CD4-positive, alpha-beta T cell treated with Interleukin-17A for 1 hour (primary cell): ENCODE measurements at regions not wholly inside any gene's neighbourhood (a gene's known extent, or its start where the extent isn't known, plus 50 kb on each side); places are given as distances from the start of the nearest gene placed in this dataset.
"Not testable (repeated sequence)": the region's sequence is repeated elsewhere in the genome, so short reads cannot be mapped to it uniquely, and the experiment has no call there.

Experiments
- DNase-seq: peaks from one replicate; pipeline ENCODE4 v3.0.0-alpha.2; 2020

DNA sequence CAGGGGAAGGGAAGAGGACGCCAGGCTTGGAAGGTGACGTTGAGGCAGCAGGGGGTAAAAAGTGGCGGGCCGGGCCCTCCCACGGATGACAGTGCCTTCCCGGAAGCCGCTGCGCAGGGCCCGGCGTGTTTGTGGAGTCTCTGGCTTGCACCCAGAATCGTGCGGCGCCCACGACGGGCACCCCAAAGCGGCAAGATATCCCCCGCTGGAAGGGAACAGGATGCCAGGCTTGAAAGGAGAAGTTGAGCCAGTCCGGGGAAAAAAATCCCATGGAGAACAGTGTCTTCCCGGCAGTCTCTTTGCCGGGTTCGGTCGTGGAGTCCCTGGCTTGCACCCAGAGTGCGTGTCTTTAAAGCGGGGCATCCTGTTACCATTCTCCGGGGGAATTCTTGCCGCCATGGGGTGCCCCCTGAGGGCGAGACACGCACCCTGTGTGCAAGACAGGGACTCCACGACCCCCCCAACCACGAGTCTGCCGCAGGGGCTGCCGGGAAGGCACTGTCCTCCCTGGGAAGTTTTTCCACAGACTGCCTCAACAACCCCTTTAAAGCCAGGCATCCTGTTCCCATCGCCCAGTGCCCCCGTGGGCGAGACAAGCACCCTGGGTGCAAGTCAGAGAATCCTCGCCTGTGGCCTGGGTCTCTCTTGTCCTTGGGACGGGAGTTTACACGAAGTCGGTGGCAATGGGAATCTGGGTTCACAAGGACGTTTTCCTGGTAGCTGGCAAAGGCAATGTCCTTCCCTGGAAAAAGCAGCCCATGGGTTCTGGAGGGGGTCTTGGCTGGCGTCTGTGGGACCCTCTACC lies 156.1 kb upstream of the ALG10B start:
- DNase-seq, result no peak

DNA sequence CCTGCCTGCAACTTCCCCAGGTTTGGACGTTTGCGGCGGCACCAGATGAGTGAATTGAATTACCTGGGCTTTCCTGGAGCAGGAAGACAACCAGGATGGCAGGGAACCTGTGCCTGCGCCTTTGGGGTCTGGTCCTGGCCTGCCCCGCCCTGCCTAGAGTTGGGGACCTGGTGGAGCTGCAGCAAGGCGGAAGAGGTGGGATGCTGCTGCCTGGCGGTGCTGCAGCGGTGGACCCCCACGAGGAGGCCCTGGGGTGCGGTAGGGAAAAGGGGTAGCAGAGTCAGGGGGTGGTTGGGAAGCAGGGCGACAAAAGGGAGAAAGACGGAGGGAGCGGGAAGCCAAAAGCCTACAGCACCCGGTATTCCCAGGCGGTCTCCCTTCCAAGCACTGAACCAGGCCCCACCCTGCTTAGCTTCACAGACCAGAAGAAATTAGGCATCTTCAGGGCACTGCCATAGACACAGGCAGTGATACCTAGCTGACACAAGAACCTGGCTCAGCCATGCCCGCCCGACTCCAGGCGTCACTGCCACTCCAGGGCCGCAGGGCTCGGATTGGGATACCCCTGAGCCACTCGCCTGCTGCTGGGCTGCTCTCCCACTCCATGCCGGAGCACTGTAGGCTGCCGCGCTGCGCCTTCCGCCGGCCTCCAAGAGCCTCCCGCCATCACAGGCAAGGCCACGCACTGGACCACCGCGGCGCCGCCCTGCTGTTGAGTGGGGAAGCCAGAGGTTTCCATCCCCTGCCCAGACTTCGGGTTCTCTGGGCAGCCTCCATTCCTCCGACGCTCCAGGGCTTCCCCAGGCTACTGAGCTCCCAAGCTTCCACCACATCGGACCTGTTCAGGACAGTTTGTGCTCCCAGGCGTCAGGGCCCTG lies 155.2 kb upstream of the ALG10B start:
- no peak for DNase-seq

DNA sequence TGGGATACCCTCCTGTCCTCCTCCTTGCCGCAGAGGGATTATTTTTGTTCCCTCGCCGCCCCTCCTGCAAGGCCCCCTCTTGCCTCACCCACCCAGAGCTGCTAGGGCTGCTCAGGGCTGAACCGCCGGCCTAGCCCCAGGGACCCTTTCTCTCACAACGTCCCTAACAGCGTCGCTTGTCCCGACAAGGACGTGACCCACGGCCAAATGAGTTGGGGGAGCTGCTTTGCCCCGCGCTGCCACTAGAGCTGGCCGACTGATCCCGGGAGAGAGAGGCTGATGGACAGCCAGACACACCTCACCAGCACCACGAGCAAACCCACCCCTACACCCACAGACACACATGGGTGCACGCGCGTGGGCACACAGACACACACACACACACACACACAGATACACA lies 154.6 kb upstream of the ALG10B start:
- DNase-seq, result no peak

DNA sequence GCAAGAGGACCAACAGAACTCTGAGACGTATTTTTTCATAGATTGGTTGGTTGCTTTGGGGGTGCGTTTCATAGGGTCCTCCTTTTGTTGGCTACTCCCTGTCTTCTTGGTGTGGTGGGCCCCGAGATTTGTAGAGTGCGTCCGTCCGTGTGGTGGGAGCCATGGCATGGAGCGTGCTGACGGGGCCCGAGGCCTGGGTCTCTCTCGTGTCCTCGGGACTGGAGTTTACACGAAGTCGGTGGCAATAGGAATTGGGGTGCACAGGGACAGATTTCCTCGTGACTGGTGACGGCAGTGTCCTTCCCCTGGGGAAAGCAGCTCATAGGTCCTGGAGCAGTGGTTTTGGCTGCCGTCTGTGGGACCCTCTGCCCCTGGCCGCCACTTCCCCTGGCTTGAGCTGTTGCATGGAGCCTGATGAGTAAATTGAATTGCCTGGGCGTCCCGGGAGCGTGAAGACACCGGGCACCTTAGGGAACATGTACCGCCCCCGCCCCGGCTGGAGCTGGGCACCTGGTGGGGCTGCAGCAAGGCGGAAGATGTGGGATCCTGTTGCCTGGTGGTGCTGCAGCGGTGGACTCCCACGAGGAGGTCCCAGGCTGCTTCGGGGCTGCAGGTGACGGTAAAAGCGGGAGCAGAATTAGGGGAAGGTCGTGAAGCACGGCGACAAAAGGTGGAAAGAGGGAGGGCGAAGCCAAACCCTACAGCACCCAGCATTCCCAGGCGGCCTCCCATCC lies 153.7 kb upstream of the ALG10B start:
- DNase-seq, result no peak

DNA sequence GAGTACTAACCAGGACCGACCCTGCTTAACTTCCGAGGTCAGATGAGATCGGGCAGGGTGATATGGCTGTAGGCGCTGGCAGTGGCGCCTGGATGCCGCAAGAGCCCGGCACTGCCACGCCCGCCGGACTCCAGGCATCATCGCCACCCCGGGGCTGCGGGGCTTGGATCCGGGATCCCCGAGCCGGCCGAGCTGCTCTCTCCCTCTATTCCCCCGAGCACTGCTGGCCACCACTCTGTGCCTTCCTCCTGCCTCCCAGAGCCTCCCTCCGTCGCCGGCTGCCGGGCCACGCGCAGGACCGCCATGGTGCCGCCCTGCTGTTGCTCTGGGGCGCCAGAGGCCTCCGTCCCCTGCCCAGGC lies 153.2 kb upstream of the ALG10B start:
- DNase-seq, result no peak

DNA sequence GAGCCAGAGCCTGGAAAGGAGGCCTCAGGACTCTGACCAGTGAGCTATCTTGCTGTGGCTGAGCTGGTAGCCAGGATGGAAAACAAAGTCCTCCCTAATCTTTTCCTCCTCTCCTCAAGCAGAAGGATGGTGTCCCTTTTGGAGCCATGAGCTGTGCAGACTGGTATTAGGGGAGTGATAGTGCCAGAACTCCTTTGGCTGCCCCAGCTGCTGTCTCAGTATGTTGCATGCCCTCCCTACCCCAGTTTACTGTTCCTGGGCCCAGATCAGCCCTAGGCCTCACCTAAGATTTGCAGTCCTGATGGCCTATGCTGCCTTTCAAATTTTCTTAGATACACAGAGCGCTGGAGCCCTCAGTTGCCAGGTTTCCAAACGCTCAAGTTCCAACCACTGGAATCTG lies 150.3 kb upstream of the ALG10B start:
- no peak for DNase-seq

DNA sequence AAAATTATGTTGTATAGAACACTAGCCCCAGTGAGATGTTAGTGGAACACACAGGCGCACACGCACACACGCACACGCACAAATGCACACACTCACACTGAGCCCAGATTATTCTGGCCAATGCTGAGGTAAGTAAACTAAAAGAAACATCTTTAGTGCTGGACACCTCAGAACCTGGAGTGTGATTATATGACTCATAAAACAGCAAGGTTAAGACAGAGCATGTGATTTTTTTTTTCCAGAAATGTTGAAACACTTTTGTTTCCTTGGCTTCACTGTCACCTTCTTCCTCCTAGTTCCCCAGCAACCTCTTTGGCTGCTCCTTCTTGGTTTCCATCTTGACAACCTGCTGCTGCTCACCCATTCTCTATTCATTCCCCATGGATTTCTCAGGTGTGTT lies 141.0 kb upstream of the ALG10B start:
- DNase-seq, result no peak

DNA sequence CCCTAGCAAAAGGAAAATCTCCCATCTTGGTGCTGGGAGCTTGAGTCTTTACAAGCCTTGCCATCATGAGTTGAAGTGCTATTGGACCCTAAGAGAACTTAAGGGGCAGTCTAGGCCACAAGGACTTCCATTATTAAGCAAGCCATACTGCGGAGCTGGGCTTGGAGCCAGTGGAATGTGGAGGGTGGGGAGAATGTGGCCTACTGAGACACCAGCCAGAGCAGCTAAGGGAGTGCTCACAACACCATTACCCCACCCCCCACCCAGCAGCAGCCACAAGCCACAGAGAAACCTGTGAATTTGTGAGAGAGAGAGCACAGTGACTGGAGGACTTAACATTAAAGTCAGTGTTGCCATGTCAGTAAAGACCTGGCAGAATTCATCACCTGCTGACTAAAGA lies 133.0 kb upstream of the ALG10B start:
- DNase-seq, result not testable (repeated sequence)

DNA sequence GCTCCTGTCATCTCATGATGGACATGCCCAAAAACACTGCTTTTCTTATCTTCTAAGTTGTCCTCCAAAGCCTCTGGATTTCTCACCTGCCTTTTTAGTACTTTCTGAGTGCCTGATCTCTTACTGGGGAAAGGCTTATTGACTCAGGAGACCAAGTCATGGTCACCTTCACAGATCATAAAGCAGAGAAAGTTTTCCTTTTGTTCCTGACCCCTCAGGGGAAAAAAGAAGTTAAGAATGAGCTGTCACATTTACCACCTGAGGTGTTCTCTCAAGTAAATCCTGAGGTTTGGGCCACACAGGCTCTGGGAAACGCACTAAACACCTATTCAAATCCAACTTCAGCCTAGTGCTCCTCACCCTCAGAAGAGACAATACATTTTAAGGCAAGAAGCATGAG lies 119.3 kb upstream of the ALG10B start:
- not testable (repeated sequence) for DNase-seq

DNA sequence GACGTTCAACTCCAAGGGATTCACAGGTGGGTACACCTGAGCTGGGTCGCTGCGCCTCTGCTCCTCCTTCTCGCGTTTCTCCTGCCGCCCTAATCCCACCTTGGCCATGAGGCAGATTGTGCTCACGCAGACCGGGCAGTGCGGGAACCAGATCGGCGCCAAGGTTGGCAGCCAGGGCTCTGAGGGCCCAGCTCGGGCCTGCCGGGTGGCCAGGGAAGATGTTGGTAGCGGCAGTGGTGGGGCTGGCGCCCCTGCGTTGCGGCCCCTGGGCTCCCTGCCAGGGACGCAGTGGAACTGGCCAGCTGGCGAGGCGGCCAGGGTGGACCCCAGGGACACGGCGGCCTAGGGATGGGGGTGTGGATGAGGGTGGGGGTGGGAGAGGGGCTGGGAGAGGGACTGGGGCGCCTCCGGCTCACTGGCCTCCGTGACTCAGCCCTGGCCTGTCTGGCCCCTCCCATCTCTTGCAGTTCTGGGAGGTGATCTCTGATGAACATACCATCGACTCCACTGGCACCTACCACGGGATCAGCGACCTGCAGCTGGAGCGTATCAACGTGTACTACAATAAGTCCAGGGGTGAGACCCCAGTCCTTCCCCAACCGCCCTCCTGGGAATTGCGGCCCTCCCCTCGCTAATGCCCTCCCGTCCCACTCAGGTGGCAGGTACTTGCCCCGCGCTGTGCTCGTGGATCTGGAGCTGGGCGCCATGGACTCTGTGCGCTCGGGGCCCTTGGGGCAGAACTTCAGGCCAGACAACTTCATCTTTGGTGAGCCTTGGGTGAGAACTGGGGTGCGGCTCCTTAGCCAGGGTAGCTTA lies 114.9 kb upstream of the ALG10B start:
- DNase-seq, result no peak

DNA sequence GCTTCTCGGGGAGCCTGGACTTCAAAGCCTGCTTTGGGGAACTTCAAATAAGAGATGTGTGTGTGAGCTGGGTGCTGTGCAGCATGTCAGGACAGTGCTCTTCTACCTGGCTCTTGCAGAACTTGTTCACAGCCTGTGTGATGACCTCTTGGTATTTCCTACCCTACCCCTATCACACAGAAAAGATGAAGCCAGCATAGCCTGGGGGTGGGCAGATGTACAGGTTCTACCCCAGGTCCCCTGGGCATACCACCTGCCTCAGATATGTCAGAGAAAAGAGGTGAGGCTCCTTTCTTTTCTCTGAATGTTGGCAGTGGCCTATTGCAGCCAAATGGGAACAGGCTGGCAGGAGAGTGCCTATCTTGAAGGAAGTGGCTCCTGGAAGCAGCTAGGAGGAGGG lies 111.7 kb upstream of the ALG10B start:
- DNase-seq, result no peak

DNA sequence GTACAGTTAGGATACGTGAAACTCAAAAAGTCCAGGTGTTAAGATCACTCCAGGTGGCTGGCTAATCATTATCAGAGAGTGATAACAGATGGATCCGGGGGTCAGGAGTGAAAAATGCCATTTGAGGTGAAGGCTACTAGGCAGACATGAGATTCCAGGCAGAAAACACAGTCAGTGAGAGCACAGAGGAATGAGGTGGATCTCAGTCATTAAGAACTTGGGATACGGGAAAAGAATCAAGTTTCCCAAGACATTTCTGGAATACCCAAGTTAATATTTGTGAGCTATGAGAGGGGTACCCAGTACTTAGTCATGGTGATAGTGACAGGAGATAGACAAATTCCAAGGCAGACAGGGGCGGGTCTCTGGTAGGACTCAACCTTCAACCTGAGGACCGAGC lies 94.6 kb upstream of the ALG10B start:
- DNase-seq, result no peak

DNA sequence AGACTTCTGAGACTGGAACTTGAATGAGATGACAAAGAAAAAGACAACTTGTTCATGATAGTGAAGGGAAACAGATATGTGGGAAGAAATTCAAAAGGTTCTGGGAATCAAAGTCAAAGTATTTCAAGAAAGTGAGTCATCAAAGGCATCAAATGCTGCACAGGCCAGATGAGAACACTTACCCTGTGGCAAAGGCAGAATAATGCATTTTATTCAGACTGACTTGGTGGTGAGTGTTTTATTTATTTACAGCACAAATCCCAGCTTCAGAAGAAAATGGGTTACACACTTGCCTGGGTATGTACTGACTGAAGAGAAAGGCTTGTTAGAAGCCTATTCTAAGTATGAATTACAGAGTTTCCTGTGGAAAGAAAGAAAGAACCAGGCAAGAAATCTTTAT lies 78.2 kb upstream of the ALG10B start:
- not testable (repeated sequence) for DNase-seq

DNA sequence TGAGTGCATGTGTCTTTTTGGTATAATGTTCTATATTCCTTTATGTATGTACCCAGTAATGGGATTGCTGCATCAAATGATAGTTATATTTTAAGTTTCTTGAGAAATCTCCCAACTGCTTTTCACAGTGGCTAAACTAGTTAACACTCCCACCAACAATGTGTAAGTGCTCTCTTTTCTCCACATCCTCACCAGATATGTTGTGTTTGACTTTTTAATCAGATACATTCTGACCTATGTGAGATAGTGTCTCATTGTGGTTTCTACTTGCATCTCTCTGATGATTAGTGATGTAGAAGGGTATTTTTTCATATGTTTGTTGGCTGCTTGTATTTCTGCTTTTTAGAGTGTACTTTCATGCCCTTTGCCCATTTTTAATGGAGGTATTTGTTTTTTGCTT lies 62.8 kb upstream of the ALG10B start:
- DNase-seq, result no peak

DNA sequence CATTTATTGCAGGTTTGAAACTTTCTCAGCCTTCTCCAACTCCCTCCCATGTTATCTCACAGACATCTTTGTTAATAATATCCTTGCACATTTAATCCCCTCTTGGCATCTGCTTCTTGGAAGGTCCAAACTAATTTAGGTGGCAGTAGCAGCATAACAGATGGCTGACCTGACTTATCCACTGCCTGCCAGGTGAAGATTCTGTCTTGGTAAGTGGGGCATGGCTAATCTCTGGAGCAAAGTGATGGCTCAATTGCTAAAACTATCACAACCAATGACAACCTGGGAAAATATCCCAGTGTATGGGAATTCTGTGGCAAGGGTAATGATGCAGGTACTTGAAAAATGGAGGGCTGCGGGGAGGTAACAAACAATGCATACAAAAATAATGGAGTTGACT lies 58.2 kb upstream of the ALG10B start:
- DNase-seq, result no peak
